OCI-M1 (cell line): ENCODE measurements at regions not wholly inside any gene's neighbourhood (a gene's known extent, or its start where the extent isn't known, plus 50 kb on each side); places are given as distances from the start of the nearest gene placed in this dataset.

ENCODE experiments used
- DNase-seq: peaks from one replicate; lab custom pipeline; 2025; lab: John Stamatoyannopoulos, UW

GRCh38 chr4:186351668-186352194 lies 85.7 kb downstream of the F11 start:
- no peak for DNase-seq

- DNase-seq: no peak
Measured at GRCh38 chr4:186348433-186348832, 82.4 kb downstream of the F11 start.

- DNase-seq: no peak
Measured at GRCh38 chr4:186347743-186348142, 81.8 kb downstream of the F11 start.

- DNase-seq: no peak
Measured at GRCh38 chr4:186345184-186345583, 79.2 kb downstream of the F11 start.

- DNase-seq: no peak
Measured at GRCh38 chr4:186342582-186342981, 76.6 kb downstream of the F11 start.

- DNase-seq: no peak
Measured at GRCh38 chr4:186341655-186342054, 75.7 kb downstream of the F11 start.
